Nucleus accumbens (tissue), 56 donors: ENCODE measurements at regions not wholly inside any gene's neighbourhood (a gene's known extent, or its start where the extent isn't known, plus 50 kb on each side); places are given as distances from the start of the nearest gene placed in this dataset.
A peak's percentile ranks its signal among the peaks of the same experiment; 100 is the strongest.

ENCODE experiments used
- DNase-seq, 56 donors: peaks; one replicate each; lab custom pipeline; 2025; lab: John Stamatoyannopoulos, UW

- DNase-seq = no peak
These were observed 121.8 kb upstream of the CHL1 start for GRCh38 chr3:74676-75243.

GRCh38 chr3:75260-75659 is 121.3 kb upstream of the CHL1 start:
- DNase-seq = no peak

GRCh38 chr3:79542-79941 is 117.0 kb upstream of the CHL1 start:
- no peak for DNase-seq

- DNase-seq = no peak
These were observed 114.1 kb upstream of the CHL1 start for GRCh38 chr3:82508-82907.

GRCh38 chr3:83096-83495 is 113.5 kb upstream of the CHL1 start:
- no peak for DNase-seq

GRCh38 chr3:85180-85579 is 111.4 kb upstream of the CHL1 start:
- DNase-seq = no peak

- DNase-seq = no peak
These were observed 108.3 kb upstream of the CHL1 start for GRCh38 chr3:88267-88666.

- DNase-seq = no peak
These were observed 102.8 kb upstream of the CHL1 start for GRCh38 chr3:93746-94145.

- DNase-seq = no peak
These were observed 100.3 kb upstream of the CHL1 start for GRCh38 chr3:96259-96658.

- DNase-seq = no peak
These were observed 98.9 kb upstream of the CHL1 start for GRCh38 chr3:97417-98258.

- DNase-seq = no peak
These were observed 98.3 kb upstream of the CHL1 start for GRCh38 chr3:98259-98654.

GRCh38 chr3:99506-99905 is 97.1 kb upstream of the CHL1 start:
- DNase-seq = peak in 1 of 56 donors; percentile 1

- DNase-seq = no peak
These were observed 94.1 kb upstream of the CHL1 start for GRCh38 chr3:102484-102883.

GRCh38 chr3:103991-104390 is 92.6 kb upstream of the CHL1 start:
- DNase-seq = no peak

GRCh38 chr3:105585-105984 is 91.0 kb upstream of the CHL1 start:
- no peak for DNase-seq

GRCh38 chr3:106619-107018 is 89.9 kb upstream of the CHL1 start:
- DNase-seq = no peak

- no peak for DNase-seq
These were observed 85.2 kb upstream of the CHL1 start for GRCh38 chr3:111143-112069.

- DNase-seq = no peak
These were observed 83.8 kb upstream of the CHL1 start for GRCh38 chr3:112773-113172.

GRCh38 chr3:118666-119065 is 77.9 kb upstream of the CHL1 start:
- DNase-seq = no peak

- DNase-seq = no peak
These were observed 73.2 kb upstream of the CHL1 start for GRCh38 chr3:123341-123740.

- DNase-seq = no peak
These were observed 71.9 kb upstream of the CHL1 start for GRCh38 chr3:124557-125179.
